ENCODE measurements at regions not wholly inside any gene's neighbourhood (a gene's known extent, or its start where the extent isn't known, plus 50 kb on each side); places are given as distances from the start of the nearest gene placed in this dataset.

DNA sequence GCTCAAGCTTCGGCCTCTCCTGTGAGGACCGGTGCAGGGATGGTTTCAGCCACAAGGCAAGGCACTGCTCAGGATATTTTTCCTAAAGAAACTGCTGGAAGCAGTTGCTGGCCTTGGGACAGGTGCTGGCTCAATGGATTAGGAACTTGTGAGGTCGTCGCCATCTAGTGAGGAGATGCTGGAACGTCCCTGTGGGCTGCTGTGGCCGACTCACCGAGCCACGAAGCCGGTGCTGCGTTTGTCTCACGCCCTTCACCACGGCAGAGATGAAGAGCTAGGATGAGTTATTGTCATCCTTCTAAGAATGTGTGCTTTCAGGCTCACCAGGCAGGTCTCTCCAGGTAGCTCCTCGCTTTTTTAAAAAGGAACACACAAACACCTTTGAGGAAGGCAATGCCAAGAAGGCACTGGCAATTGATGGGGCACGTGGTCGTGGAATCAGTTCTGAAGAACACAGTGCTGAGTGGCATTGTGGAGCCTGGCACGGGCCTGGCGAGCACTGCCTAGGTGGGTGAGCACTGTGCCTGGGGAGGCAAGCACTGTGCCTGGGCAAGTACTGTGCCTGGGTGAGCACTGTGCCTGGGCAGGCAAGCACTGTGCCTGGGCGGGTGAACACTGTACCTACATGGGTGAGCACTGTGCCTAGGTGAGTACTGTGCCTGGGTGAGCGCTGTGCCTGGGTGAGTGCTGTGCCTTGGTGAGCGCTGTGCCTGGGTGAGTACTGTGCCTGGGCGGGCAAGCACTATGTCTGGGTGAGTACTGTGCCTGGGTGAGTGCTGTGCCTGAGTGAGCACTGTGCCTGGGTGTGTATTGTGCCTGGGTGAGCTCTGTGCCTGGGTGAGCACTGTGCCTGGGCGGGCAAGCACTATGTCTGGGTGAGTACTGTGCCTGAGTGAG is 140.4 kb downstream of the TEX29 start:
- Histone ChIP-seq H3K4me2 (no peak overlapping the region), H2AFZ (peak overlapping the region; percentile 72; the same call in 1 of the 2 replicates)

DNA sequence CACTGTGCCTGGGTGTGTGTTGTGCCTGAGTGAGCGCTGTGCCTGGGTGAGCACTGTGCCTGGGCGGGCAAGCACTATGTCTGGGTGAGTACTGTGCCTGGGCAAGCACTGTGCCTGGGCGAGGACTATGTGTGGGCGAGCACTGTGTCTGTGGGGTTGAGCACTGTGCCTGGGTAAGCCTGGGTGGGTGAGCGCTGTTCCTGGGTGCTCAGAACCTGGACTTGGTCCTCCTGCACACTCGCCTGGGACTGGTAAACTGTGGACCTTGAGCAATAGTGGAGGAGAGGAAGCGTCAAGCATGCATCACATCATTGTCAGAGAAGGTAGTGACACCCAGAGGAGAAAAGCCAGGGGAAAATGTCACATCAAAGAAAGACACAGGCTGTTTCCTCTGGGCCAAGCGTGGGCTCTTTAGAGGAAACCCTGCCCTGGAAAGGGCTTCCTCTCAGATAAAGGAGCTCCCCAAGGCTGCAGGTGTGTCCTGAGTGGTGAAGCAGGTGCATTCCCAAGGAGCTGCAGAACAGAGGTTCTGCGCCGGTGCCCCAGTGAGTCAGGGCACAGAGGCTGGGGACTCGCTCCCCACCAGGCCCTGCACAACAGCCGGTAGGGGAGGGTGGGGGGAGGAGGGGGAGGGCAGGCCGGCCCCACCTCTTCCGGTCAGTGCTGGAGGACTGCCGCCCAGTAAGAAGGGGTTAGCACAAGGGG is 141.2 kb downstream of the TEX29 start:
- Mint-ChIP-seq H3K4me1 (no peaks in the 10 kb centered on the region; the same call in 2 of the 3 replicates), H3K4me3 (no peak overlapping the region), H3K36me3 (ENCODE audit: low read depth) (no peaks in the 10 kb centered on the region), H3K9me3 (peaks cover 4% of the 10 kb centered on the region; the same call in 1 of the 3 replicates), H3K27ac (no peak overlapping the region), H3K27me3 (ENCODE audit: insufficient read depth, low read depth, poor library complexity) (peaks cover 5% of the 10 kb centered on the region)
- Histone ChIP-seq H3K79me2 (replicated peaks; ENCODE audit: insufficient read depth) (no peaks in the 10 kb centered on the region), H3K9me2 (ENCODE audit: insufficient read depth) (no peaks in the 10 kb centered on the region; the same call in 1 of the 2 replicates), H4K20me1 (replicated peaks; ENCODE audit: insufficient read depth) (no peaks in the 10 kb centered on the region), H3K27me3 (ENCODE audit: insufficient read depth) (no peaks in the 10 kb centered on the region), H3K4me2 (no peak overlapping the region), H3K27ac (ENCODE audit: low read depth) (no peak overlapping the region), H3K4me3 (no peak overlapping the region), H3K4me1 (ENCODE audit: insufficient read depth) (no peaks in the 10 kb centered on the region), H3K36me3 (ENCODE audit: insufficient read depth) (no peaks in the 10 kb centered on the region), H3F3A (replicated peaks; ENCODE audit: low read depth) (no peaks in the 10 kb centered on the region), H2AFZ (no peak overlapping the region)
- DNase-seq (ENCODE audit: low spot score) (no peak), ATAC-seq (no peak)
- TF ChIP-seq EZH2 (IDR thresholded peaks at IDR 0.05; ENCODE audit: low read depth, unreplicated experiment) (no peak), EZH2phosphoT487 (IDR thresholded peaks at IDR 0.05; ENCODE audit: unreplicated experiment) (no peak), POLR2AphosphoS5 (IDR thresholded peaks at IDR 0.05; ENCODE audit: low read depth) (no peak), CREB1 (CRISPR knock-in tag; IDR thresholded peaks at IDR 0.05; ENCODE audit: low read depth) (no peak), ZNF114 (CRISPR knock-in tag; IDR thresholded peaks at IDR 0.05) (no peak), NANOG (IDR thresholded peaks at IDR 0.05; ENCODE audit: borderline replicate concordance) (no peak), STAT1 (IDR thresholded peaks at IDR 0.05; ENCODE audit: unreplicated experiment) (no peak), JUNB (IDR thresholded peaks at IDR 0.05; ENCODE audit: unreplicated experiment) (no peak)
- TF ChIP-seq, protein P1, sequence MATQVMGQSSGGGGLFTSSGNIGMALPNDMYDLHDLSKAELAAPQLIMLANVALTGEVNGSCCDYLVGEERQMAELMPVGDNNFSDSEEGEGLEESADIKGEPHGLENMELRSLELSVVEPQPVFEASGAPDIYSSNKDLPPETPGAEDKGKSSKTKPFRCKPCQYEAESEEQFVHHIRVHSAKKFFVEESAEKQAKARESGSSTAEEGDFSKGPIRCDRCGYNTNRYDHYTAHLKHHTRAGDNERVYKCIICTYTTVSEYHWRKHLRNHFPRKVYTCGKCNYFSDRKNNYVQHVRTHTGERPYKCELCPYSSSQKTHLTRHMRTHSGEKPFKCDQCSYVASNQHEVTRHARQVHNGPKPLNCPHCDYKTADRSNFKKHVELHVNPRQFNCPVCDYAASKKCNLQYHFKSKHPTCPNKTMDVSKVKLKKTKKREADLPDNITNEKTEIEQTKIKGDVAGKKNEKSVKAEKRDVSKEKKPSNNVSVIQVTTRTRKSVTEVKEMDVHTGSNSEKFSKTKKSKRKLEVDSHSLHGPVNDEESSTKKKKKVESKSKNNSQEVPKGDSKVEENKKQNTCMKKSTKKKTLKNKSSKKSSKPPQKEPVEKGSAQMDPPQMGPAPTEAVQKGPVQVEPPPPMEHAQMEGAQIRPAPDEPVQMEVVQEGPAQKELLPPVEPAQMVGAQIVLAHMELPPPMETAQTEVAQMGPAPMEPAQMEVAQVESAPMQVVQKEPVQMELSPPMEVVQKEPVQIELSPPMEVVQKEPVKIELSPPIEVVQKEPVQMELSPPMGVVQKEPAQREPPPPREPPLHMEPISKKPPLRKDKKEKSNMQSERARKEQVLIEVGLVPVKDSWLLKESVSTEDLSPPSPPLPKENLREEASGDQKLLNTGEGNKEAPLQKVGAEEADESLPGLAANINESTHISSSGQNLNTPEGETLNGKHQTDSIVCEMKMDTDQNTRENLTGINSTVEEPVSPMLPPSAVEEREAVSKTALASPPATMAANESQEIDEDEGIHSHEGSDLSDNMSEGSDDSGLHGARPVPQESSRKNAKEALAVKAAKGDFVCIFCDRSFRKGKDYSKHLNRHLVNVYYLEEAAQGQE (IDR thresholded peaks at IDR 0.05; ENCODE audit: unreplicated experiment), result no peak
- TF ChIP-seq, protein P2, sequence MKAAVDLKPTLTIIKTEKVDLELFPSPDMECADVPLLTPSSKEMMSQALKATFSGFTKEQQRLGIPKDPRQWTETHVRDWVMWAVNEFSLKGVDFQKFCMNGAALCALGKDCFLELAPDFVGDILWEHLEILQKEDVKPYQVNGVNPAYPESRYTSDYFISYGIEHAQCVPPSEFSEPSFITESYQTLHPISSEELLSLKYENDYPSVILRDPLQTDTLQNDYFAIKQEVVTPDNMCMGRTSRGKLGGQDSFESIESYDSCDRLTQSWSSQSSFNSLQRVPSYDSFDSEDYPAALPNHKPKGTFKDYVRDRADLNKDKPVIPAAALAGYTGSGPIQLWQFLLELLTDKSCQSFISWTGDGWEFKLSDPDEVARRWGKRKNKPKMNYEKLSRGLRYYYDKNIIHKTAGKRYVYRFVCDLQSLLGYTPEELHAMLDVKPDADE (IDR thresholded peaks at IDR 0.05), result no peak
- TF ChIP-seq, protein P3, sequence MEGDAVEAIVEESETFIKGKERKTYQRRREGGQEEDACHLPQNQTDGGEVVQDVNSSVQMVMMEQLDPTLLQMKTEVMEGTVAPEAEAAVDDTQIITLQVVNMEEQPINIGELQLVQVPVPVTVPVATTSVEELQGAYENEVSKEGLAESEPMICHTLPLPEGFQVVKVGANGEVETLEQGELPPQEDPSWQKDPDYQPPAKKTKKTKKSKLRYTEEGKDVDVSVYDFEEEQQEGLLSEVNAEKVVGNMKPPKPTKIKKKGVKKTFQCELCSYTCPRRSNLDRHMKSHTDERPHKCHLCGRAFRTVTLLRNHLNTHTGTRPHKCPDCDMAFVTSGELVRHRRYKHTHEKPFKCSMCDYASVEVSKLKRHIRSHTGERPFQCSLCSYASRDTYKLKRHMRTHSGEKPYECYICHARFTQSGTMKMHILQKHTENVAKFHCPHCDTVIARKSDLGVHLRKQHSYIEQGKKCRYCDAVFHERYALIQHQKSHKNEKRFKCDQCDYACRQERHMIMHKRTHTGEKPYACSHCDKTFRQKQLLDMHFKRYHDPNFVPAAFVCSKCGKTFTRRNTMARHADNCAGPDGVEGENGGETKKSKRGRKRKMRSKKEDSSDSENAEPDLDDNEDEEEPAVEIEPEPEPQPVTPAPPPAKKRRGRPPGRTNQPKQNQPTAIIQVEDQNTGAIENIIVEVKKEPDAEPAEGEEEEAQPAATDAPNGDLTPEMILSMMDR (conservative IDR thresholded peaks at IDR 0.05; ENCODE audit: low read depth in 2 of 2), result no peak

More for the DNA sequence above, 140.4 kb downstream of the TEX29 start:
- DNase-seq (ENCODE audit: low spot score) (peak; percentile 76), ATAC-seq (peak; percentile 93)
- H3F3A ChIP-seq (replicated peaks; ENCODE audit: low read depth), result no peaks in the 10 kb centered on the region
- H3K9me2 ChIP-seq (ENCODE audit: insufficient read depth), result no peaks in the 10 kb centered on the region; the same call in 1 of the 2 replicates
- no peak overlapping the region for H3K27ac ChIP-seq (ENCODE audit: low read depth)
- no peaks in the 10 kb centered on the region for H3K79me2 ChIP-seq (replicated peaks; ENCODE audit: insufficient read depth)
- H3K4me1 Mint-ChIP-seq, result no peaks in the 10 kb centered on the region; the same call in 2 of the 3 replicates
- TF ChIP-seq CREB1 (CRISPR knock-in tag; IDR thresholded peaks at IDR 0.05; ENCODE audit: low read depth), result no peak
- TF ChIP-seq, protein P3 (conservative IDR thresholded peaks at IDR 0.05; ENCODE audit: low read depth in 2 of 2), result peak; percentile 47 to 79
- H4K20me1 ChIP-seq (replicated peaks; ENCODE audit: insufficient read depth), result no peaks in the 10 kb centered on the region
- no peak overlapping the region for H3K27ac Mint-ChIP-seq
- no peak overlapping the region for H3K4me3 Mint-ChIP-seq
- peaks cover 6% of the 10 kb centered on the region; the same call in 1 of the 3 replicates for H3K9me3 Mint-ChIP-seq
- H3K27me3 Mint-ChIP-seq (ENCODE audit: insufficient read depth, low read depth, poor library complexity), result peaks cover 5% of the 10 kb centered on the region
- H3K36me3 ChIP-seq (ENCODE audit: insufficient read depth), result no peaks in the 10 kb centered on the region
- H3K4me3 ChIP-seq, result no peak overlapping the region
- no peaks in the 10 kb centered on the region for H3K36me3 Mint-ChIP-seq (ENCODE audit: low read depth)
- H3K27me3 ChIP-seq (ENCODE audit: insufficient read depth), result no peaks in the 10 kb centered on the region
- no peaks in the 10 kb centered on the region for H3K4me1 ChIP-seq (ENCODE audit: insufficient read depth)

Measured in GM23338 (cell line).